ENCODE measurements at regions not wholly inside any gene's neighbourhood (a gene's known extent, or its start where the extent isn't known, plus 50 kb on each side); places are given as distances from the start of the nearest gene placed in this dataset.

DNA sequence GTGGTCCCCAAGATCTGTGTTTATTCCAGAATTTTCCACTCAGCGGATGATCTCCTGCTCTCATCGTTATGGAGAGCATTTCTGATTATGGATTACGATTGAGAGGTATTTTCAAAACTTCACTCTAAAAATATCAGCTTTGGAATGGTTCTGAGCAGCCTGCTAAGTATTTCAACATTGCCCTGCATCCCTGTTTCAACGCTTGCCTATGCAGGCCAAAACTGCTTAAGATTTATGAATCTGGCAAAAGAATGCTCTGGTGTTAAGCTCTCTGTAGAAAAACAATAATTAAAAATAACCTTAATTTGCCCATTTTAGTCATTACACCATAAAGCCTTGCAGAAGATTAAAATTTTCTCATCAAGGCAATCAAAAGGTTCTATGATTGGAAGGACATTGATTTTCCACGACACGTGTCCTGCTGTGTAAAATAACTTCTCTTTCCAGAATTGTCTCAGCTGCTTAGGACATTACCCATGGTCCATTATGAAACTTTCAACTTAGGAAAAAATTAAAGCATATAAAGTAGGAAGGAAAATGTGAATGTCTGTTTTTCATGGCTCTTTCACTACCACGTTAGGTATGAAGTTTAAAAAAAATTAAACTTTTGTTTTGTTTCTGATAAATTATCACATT lies 229.9 kb downstream of the ACKR3 start:
- no peak for DNase-seq (ENCODE audit: low read depth)

DNA sequence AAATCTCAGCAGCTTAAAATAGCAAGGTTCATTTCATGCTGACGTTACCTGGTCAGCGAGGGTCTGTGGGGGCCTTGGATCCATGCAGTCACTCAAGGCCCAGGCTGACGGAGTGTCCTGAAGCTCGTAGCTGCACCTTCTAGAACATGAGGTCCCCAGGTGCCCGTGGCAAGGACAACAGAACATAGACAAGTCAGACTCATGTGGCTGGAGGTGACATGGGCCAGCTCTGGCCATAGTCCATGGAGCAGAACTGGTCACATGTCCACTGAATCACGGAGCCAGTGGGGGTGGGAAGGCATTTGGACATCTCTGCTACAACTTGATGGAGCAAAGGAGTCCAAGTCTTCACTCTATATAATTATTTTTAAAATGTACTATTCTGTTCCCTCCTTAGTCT lies 233.2 kb downstream of the ACKR3 start:
- no peak for DNase-seq (ENCODE audit: low read depth)

DNA sequence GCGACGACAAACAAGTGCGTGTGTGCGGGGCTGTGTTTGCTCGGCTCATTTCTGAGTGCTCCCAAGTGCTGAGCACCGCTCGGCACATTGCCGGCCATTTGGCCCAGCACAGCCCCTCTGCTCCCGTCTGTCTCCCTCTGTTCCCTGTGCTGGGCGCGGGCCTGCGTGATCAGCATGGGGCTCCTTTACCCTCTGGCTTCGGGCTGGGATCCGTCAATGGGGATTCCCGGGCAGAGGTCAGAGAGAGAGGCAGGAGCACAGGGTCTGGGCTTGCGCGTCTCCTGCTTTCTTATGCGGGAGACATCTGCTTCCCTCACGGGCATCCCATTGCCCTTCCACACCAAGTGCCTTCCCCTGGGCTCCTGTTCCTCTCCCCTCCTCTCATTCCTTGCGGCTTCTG lies 234.0 kb downstream of the ACKR3 start:
- DNase-seq (ENCODE audit: low read depth) = no peak

DNA sequence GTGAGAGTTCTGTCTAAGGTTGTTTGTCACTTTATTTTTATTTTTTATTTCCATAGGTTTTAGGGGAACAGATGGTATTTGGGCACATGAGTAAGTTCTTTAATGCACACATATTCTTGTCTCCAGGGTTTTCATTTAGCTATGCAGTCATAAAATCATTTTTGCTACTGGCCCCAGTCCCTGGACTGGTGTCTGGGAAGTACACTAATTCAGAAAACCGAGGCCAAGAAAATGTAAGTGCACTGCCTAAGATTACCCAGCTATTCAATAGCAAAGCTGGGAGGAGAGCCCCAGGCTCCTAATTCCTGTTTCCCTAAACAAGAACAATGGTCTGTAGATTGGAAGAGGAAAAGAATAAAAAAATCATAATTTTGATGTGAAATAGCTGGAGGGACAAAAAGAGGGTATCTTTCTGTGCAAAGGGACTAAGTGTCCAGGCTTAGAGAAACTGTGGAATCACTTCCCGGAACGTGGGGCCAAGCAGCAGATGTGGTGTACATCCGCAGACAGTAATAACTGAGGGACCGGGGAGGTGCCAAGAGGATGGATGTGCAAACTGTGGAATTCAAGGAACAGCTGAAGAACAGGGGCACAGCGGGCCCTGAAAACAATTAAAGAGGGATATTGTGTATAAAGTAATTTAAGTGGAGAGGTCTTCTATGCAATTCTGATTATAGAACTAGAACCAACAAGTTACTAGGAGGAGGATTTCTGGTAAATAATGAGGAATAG lies 236.3 kb downstream of the ACKR3 start:
- no peak for DNase-seq (ENCODE audit: low read depth)

DNA sequence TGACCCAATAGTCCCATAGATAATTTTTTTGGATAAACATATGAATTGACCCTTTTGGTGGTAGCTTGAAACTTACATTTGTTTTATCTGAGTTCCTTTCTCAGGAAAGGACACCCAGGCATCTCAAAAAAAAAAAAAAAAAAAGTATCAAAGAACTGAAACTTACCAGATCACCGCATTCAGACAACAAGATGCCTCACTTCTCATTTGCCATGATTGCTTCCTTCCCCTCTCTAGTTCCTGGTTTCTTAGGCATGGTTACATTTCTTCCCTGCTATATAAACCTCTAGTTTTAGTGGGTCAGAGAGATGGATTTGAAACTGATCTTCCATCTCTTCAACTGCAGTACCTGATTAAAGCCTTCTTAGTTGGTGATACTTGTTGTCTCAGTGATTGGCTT lies 240.1 kb downstream of the ACKR3 start:
- DNase-seq (ENCODE audit: low read depth) = no peak

DNA sequence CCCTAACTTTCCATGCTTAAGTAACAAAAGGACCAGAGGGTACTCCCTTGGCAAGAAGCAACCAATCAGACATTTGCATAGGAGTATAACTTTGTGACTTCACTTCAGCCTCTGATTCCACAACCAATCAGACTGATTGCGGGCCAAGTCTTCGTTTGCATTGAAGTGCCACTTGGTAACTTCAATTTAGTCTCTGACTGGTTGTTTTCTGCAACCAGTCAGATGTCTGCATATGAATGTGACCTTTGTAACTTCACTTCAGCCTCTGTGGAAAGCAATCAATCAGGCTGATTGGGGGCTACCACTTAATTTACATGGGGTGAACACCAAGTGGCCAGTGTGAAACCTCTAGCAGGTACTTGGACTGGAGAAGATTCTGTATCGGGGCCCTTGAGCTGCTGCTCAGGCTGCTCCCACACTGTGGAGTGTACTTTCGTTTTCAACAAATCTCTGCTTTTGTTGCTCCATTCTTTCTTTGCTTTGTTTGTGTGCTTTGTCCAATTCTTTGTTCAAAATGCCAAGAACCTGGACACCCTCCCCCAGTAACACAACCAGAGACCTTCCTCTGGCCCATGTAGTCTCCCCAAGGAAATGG lies 241.5 kb downstream of the ACKR3 start:
- DNase-seq (ENCODE audit: low read depth) = no peak

DNA sequence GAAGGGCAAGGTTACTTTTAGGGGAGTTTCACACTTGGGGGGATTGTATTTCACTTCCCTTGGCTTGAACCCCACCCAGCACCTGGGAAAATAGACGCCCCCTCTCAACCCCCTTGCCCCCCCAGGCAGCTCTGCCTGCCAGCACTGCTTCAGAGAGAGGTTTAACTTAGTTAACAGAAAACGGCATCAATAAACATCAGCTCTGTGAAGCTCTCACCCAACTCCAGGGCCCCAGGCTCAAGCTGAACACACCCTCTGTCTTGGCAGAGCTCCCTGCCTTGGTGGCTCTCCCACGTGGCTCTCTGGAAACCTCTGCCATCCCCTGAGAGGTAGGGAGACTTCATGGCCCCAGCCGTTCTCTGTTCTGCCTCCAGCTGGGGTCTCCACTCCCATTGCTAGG lies 244.1 kb downstream of the ACKR3 start:
- no peak for DNase-seq (ENCODE audit: low read depth)

DNA sequence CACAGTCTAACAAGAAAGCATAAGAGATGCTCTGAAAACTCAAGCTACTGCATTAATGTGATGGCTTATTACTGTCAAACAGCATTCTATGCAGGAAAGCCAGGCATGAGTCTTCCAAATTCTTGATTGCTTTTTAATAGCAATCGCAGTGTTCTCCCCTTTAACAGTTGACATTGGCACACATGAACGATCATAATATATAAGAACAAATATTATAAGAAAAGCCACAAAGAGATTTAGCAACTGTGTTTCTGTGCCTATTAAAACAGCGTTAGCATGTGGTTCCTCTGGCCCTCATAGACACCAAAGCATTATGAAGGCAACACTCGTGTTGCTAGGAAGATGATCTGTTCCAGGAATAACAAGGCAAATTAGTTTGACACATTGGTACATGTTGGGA lies 245.0 kb downstream of the ACKR3 start:
- DNase-seq (ENCODE audit: low read depth) = no peak

DNA sequence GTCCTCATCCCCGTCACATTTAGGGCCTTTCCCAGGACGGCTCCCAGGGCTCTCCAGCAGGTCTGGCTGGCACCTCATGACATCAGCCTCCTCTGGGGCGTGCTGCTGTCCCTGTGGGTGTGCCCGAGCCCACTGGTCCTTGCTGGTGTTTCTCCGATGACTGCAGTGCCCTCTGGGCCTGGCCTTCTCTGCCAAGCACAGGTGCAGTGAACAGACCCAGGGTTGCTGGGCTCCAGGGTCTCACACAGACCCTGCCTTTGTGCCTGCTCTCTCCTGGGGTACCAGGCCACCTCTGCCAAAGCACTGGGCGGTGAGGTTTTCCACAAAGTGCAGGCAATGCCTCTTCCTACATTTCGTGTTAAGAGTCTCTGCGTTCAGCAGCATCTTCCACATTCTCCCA lies 246.1 kb downstream of the ACKR3 start:
- no peak for DNase-seq (ENCODE audit: low read depth)

DNA sequence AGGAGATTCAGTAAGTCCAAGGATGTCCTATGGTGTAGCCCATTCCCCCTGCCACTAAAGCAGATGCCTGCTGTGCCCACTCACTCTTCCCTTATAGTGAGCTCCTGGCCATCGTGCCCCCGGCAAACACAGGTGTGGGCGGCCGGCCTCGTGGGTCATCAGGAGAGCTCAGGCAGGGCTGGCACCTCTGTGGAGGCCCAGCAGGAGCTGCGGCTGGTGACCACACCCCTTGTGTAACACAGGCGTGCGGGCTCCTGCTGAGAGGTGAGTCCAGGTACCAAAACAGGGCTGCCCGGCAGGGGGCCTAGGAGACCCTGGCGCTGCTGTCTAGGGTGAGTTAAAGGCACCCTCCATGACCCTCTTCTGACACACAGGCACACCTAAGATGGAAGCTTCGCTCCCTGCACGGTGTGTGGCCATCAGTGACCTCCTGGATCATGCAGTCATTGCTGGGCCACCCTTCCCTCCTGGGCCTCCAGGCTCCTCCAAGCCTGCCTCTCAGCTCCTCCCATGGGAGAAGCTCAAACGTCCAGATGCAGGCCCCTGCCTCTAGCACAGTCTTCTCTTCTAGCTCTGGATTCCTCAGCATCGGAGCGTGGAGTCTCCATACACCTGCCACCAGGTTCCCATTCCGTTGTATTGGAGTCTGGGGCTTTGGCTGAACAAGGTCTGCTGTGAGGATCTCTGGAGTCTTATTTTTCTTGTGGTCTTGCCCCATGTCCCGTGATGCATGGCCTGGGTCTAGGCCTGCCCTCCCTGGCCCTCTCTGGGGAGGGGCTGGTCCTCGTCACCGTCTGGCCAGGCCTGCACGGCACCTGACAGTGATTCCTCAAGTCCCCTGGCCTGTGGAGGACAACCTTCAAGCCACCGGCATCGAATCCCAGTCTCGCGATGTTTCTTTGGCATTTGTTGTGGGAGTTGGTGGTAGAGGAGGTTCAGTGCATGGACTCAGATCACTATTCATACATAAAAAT lies 246.9 kb downstream of the ACKR3 start:
- DNase-seq (ENCODE audit: low read depth) = no peak

DNA sequence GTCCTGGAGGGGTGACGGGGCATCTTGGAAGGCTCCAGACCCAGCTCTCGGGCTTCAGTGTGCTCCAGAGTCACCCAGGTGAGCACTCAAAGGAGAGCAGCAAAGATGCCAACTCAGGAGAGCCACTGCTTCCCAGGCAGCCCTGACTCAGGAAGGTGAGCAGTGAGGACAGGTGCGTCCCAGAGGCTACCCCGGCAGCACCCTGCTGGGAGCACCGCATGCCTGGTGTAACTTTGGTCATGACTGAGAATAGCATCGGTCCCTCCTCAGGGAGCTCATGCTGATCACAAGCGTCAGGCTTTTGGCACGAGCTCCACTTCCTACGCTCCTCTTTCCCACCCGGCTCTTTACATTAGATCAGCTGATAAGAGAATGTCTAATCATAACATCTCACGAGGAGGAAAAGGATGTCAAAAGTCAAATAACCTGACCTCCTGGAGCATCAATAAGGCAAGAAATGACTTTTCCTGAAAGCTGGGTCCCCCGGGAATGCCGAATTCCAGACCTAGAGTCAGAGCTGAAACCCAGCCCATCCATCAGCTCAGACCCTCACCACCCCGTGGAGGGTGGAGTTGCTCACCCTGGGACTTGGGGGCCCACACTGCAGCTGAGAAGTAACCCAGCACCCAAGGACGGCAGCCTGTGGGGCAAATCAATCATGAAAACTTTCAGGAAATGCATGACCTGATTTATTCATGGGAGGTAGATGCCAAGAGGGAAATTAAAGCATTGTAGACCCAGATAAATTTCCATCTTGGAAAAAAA lies 248.8 kb downstream of the ACKR3 start:
- DNase-seq (ENCODE audit: low read depth) = no peak

DNA sequence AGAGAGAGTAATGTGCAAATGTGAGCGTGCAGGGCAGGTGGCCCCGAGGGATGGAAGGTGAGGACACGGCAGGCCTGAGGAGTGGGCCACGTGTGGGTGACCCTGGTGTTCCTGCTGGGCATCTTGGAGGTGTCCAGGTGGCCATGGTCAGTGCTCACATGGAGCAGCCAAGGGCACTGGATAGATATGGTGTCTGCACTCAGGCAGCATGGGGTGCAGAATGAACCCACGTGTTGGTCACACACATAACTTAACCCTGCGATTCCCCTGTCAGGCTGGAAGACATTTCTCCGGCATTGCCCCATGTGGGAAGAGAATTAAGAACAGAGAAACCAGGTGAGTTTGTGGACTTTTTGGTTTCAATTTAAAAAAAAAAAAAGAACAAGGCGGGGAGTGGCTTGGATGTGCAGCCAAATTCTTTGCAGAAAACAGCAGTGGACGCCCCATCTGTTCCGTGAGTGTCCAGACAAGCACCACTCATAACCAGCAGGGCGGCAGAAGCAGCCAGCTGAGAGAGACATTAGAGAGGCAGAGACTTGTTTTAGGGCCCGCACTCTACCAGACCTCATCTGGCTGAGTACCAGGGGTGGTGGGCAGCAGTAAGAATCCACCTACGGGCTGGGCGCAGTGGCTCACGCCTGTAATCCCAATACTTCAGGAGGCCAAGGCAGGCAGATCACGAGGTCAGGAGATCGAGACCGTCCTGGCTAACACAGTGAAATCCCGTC lies 249.8 kb downstream of the ACKR3 start:
- no peak for DNase-seq (ENCODE audit: low read depth)

DNA sequence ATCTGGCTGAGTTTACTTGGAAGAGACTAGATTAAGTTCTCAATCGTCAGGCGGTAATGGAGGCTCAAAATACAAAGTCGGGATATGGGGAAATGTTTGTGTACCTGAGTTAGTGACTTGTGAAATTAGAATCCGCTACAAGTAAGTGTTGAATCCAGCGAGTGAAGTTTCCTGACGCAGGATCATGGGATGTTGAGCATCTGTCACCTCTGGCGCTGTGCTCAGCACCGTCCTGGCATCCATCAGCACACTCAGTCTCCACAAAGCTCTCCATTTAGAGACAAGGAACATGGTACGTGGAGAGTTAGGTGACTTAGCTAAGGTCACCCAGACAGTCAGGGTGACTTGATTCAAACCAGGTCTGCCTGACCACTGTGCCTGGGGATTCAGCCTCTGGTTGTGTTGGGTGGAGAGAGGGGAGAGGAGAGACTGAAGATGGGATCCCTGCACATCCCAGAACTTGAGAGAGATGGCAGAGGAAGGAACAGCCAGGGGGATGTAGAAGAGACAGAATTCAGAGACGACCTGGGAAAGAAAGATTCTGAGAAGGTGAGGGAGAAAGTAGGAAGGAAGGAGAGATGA lies 251.2 kb downstream of the ACKR3 start:
- no peak for DNase-seq (ENCODE audit: low read depth)

DNA sequence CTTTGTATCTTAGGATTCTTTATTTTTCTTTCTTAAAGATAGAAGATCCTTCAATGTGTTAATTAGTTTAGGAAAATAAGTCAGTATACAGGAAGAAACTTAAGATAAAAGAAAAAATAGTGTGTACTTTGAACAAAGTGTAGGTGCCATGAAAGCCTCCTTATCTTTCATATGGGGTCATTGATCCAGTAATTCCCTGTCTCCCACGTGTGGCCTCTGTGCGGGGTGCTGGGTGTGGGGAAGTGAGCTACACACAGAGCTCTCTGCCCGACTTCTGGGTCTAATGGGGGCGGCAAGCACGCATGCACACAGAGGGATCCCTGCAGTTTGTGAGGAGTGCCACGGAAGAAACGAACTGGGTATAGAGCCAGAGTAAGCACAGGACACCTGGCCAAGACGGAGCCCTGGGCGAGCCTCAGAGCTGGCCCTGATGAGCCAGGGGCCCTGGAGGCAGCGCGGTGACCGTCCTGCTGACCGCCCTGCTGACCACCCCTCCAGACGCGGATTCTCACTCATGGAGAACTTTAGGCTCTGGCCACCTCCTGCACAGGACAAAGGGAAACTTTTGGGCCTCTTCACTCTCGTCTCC lies 253.5 kb downstream of the ACKR3 start:
- no peak for DNase-seq (ENCODE audit: low read depth)

DNA sequence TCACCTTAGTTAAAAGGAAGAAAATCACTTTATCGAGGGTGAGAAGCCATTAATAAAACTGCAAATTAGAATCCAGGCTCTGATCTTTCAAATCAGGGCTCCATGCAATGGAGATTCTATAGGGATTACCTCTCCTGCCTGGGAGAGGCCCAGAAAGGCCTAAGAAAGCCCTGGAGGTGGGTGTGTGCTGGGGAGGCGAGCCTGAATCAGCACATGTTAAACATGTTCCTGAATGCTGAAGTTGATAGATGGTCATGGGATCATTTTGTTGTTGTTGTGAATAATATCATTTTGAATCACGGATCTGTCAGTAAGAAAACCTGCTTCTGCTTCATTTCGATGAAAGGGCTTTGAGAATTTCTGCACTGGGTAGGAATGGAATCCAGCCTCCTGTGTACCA lies 254.3 kb downstream of the ACKR3 start:
- DNase-seq (ENCODE audit: low read depth) = no peak

DNA sequence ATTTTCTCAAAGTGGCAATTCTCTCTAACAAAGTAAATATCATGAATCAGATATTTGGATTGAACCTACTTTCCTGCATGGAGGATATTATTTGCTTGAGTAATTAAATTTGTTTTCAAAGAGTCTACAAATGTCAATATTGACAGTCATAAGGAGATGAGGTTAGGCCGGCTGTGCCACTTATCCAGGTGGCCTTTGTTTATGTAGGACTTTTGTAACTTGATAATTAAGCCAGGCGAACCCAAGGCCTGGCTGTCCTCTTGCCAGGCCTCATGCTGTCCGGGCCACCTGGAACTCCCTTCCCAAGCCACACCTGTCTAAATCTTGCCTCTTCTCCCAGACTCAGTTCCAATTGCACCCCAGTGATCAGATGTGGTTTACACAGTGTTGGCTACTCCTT lies 255.2 kb downstream of the ACKR3 start:
- DNase-seq (ENCODE audit: low read depth) = no peak

DNA sequence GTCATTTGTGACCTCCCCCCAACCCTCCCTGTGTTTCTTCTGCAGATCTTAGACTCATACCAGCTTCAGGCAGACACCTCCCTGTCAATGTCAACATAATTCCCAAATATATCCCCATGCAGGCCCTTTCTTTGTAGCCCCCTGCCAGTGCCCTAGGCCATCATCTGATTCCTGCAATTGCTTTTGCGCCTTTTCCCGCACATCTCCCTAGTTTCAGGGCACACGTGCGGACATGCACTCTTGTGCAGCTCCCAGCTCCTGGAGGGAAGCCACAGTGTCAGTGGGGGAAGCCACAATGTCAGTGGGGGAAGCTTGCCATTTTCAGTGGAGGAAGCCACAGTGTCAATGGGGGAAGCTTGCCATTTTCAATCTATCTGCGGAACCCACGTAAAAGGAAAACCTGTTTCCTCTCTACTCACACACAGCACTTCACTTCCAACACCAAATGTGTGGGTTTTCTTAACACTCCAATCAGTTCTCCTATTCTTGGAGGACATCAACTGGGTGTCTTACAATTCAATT lies 256.4 kb downstream of the ACKR3 start:
- DNase-seq (ENCODE audit: low read depth) = no peak

DNA sequence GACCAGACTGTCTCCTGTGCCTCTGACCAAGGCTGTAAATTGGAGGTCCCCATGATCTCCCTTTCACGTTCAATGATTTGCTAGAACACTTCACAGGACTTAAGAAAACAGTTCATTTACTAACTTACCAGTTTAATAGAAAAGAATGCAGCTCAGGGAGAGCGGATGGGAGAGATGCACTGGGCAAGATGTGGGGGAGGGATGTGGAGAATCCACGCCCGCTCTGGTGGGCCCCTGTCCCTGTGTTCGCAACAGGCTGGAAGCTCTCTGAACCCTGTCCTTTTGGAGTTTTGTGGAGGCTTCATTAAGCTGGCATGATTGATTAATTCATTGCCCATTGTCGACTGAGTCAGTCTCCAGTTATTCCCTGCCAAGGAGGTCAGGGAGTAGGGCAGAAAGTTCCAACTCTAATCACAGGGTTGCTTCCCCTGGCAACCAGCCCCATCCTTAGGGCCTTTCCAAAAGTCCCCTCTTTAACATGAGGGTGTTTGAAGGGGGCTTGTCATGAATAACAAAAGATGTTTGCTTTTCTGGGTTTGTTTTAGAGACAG lies 257.1 kb downstream of the ACKR3 start:
- no peak for DNase-seq (ENCODE audit: low read depth)

DNA sequence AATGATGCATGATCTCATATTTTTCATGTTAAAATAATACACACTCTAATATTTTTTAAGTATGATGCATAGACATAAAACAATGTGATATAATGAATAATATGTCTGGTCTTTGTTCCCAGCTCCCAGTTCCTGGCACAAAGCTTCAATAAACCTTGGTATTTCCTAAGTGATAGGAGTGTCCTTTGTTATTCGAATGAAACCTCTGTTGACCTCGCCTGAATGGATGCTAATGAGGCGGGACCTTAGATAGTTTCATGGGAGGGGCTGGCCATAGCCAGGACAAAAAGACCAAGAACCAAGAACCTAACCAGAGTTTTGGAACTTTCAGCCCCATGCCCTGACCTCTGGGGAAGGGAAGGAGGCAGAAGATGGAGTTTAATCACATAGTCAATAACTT lies 257.7 kb upstream of the COPS8 start:
- DNase-seq (ENCODE audit: low read depth) = no peak

DNA sequence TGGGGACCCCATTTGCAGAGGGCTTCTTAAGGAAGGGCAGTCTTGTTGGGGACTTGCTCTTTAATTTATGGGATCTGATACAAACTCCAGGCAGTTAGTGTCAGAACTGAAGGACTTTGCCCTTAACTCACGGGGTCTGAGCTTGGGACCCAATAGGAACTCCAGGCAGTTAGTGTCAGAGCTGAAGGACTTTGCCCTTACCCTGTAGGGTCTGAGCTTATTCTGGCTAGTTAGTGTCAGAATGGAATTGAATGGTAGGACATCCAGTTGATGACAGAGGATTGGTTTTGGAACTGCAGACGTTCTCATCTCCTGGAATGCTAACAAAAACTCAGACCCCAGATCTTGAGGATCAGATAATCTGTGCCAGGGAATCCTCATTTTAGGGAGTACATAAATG lies 256.9 kb upstream of the COPS8 start:
- DNase-seq (ENCODE audit: low read depth) = no peak

Measured in activated T-cell treated with anti-CD3 and anti-CD28 coated beads for 24 hours (primary cell).